Left lung (tissue), 4 donors: ENCODE measurements at regions not wholly inside any gene's neighbourhood (a gene's known extent, or its start where the extent isn't known, plus 50 kb on each side); places are given as distances from the start of the nearest gene placed in this dataset.

Experiments used
- ATAC-seq: fragments of 200-7000 bp; cut with Tn5 transposase; one replicate; pipeline ENCODE4 v1.9.1; 2020; ENCODE audit warnings: moderate library complexity
- DNase-seq, 4 donors: peaks; one replicate each; pipeline ENCODE4 v3.0.0-alpha.2; 2013 to 2020
- H3K27ac ChIP-seq, 2 donors: fragments of 200-600 bp; sonication (generic) in 1 of 2; one replicate each; pipeline versions ENCODE4 v1.5.0 to v1.8.0; 2020 to 2021
- H3K27me3 ChIP-seq, 2 donors: fragments of 200-600 bp; sonication (generic) in 1 of 2; one replicate each; pipeline versions ENCODE4 v1.5.0 to v1.8.0; 2020 to 2021
- H3K36me3 ChIP-seq, 2 donors: fragments of 200-600 bp; sonication (generic) in 1 of 2; one replicate each; pipeline versions ENCODE4 v1.5.0 to v1.8.0; 2020 to 2021
- H3K4me1 ChIP-seq, 2 donors: fragments of 200-600 bp; one replicate each; pipeline ENCODE4 v1.8.0; 2021
- H3K4me3 ChIP-seq, 2 donors: fragments of 200-600 bp; sonication (generic) in 1 of 2; one replicate each; pipeline versions ENCODE4 v1.5.0 to v1.8.0; 2020 to 2021; ENCODE audit warnings: mild to moderate bottlenecking in 1 of 2
- H3K9me3 ChIP-seq, 2 donors: fragments of 200-600 bp; sonication (generic) in 1 of 2; one replicate each; pipeline versions ENCODE4 v1.5.0 to v1.8.0; 2020 to 2021
- intact Hi-C, 2 donors: fragments of 100-400 bp; cut with DNase I; formaldehyde crosslinking; loops; one replicate each; pipeline versions ENCODE4 v1.11.2 to v1.14.2; 2022
- TF ChIP-seq, protein P1 (sequence below), 2 donors: fragments of 200-600 bp; sonication (generic) in 1 of 2; IDR thresholded peaks; one replicate each; pipeline versions ENCODE4 v1.5.0 to v1.8.0; 2021; ENCODE audit warnings: antibody characterized with exemption in 2 of 2
- donor health status: DM: no; HTN: yes; CAD: no.
- donor health status: DM: no; HTN: no; CAD: no.

DNA sequence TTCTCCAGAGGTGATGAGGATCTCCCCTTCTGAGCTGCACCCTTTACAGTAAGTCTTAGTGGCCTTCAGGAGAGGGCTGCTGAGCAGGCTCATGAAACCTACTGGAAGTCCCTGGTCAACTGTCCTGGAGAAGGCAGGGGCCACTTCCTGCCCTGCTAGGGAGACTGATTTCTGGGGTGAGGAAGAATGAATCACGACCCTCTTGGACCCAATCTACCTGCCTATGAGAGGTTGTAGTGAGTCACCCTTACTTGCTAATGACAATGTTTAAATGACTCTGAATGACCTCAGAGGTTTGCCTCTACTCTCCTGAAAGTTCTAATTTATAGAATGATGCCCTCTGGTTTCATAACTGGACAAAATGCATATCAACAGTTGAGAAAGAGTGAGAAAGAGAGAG, 79.4 kb upstream of the FAM136A start:
- peaks cover 0 to 4% of the 10 kb centered on the region in 2 donors for H3K27me3 ChIP-seq
- no peak overlapping the region for H3K27ac ChIP-seq
- TF ChIP-seq, protein P1, sequence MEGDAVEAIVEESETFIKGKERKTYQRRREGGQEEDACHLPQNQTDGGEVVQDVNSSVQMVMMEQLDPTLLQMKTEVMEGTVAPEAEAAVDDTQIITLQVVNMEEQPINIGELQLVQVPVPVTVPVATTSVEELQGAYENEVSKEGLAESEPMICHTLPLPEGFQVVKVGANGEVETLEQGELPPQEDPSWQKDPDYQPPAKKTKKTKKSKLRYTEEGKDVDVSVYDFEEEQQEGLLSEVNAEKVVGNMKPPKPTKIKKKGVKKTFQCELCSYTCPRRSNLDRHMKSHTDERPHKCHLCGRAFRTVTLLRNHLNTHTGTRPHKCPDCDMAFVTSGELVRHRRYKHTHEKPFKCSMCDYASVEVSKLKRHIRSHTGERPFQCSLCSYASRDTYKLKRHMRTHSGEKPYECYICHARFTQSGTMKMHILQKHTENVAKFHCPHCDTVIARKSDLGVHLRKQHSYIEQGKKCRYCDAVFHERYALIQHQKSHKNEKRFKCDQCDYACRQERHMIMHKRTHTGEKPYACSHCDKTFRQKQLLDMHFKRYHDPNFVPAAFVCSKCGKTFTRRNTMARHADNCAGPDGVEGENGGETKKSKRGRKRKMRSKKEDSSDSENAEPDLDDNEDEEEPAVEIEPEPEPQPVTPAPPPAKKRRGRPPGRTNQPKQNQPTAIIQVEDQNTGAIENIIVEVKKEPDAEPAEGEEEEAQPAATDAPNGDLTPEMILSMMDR (IDR thresholded peaks at IDR 0.05): no peak
- DNase-seq: no peak
- H3K4me3 ChIP-seq: no peak overlapping the region
- no peaks in the 10 kb centered on the region for H3K4me1 ChIP-seq
- intact Hi-C loops: no loop called here
- H3K9me3 ChIP-seq: no peaks in the 10 kb centered on the region
- H3K36me3 ChIP-seq: no peaks in the 10 kb centered on the region
- ATAC-seq: no peak

DNA sequence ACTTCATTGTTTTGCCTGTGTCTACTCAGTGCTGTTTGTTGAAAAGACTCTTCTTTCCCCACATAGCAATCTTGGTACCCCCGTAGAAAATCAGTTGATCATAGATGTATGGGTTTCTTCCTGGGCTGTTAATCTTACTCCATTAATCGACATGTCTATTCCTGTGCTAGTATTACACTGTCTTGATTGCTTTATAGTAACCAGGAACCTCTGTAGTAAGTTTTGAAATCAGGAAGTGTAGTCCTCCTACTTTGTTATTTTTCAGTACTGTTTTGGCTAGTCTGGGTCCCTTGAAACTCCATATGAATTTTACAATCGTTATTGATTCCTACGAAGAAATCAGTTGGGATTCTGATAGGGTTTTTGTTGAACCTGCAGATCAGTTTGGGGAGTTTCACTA, 78.8 kb upstream of the FAM136A start:
- peaks cover 0 to 4% of the 10 kb centered on the region in 2 donors for H3K27me3 ChIP-seq
- no peaks in the 10 kb centered on the region for H3K36me3 ChIP-seq
- DNase-seq (no peak), ATAC-seq (no peak)
- TF ChIP-seq, protein P1 (IDR thresholded peaks at IDR 0.05): no peak
- H3K4me1 ChIP-seq: no peaks in the 10 kb centered on the region
- intact Hi-C loops: no loop called here
- no peaks in the 10 kb centered on the region for H3K9me3 ChIP-seq
- H3K27ac ChIP-seq: no peak overlapping the region
- H3K4me3 ChIP-seq: no peak overlapping the region

DNA sequence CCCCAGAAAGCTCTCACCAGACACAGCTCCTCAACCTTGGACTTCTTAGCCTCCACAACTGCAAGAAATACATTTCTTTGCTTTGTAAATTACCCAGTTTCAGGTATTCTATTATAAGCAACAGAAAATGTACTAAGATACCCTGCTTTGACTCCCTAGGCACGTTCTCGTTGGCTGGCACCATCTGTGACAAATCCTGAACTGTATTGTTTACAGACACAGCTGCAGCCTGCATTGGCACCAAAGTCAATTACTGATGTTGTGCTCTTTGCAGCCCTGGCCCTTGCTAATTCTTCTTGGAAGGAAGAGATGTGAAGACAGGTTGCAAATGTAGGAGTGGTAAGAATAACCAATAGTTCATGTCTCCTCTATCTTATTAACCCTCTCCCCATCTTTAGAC, 72.7 kb upstream of the FAM136A start:
- Histone ChIP-seq H3K27ac (no peak overlapping the region), H3K4me3 (no peak overlapping the region), H3K4me1 (no peaks in the 10 kb centered on the region), H3K27me3 (no peaks in the 10 kb centered on the region), H3K36me3 (no peaks in the 10 kb centered on the region), H3K9me3 (no peaks in the 10 kb centered on the region)
- DNase-seq (no peak), ATAC-seq (no peak)
- TF ChIP-seq, protein P1 (IDR thresholded peaks at IDR 0.05): no peak
- intact Hi-C loops: no loop called here

DNA sequence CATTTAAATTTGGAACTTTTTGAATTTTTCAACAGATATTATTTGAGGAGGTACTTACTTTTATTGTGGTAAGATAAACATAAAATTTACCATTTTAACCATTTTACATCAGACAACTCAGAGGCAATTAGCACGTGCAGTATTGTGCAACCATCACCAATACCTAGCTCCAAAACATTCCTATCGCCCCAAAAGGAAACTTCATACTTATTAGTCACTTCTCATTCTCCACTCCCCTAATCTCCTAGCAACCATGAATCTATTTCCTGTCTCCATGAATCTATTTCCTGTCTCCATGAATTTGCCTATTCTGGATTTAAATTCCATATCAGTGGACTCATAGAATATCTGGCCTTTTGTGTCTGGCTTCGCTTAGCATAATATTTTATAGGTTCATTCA, 69.9 kb upstream of the FAM136A start:
- no peaks in the 10 kb centered on the region for H3K9me3 ChIP-seq
- H3K27ac ChIP-seq: no peak overlapping the region
- no peak for ATAC-seq
- no peaks in the 10 kb centered on the region for H3K36me3 ChIP-seq
- H3K4me1 ChIP-seq: no peaks in the 10 kb centered on the region
- TF ChIP-seq, protein P1 (IDR thresholded peaks at IDR 0.05): no peak
- intact Hi-C loops: no loop called here
- H3K4me3 ChIP-seq: no peak overlapping the region
- no peak for DNase-seq
- no peaks in the 10 kb centered on the region for H3K27me3 ChIP-seq

DNA sequence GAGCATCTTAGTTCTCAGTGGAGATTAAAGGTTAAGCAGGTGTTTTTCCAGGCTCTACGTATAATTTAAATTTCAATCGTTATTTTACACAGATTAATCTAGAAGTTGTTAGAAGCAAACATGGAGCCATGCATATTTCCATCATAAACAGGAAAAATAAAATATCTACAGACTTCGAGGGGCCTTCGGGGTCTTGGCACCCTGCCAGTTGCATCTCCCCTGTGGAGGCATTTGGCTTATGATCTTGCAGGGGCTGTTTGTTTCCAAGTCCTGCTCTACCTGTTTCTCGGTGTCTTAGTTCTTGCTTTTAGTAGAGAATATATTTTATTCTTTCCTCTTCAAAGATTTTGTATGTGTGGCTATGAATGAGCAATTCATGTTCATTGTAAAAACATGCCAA, 67.2 kb upstream of the FAM136A start:
- no peak for ATAC-seq
- H3K27ac ChIP-seq: no peak overlapping the region
- TF ChIP-seq, protein P1 (IDR thresholded peaks at IDR 0.05): no peak
- intact Hi-C loops: no loop called here
- H3K4me1 ChIP-seq: no peaks in the 10 kb centered on the region
- H3K27me3 ChIP-seq: no peaks in the 10 kb centered on the region
- no peaks in the 10 kb centered on the region for H3K9me3 ChIP-seq
- H3K4me3 ChIP-seq: no peak overlapping the region
- no peaks in the 10 kb centered on the region for H3K36me3 ChIP-seq
- DNase-seq: no peak
